GM12892 (cell line): ENCODE measurements at regions not wholly inside any gene's neighbourhood (a gene's known extent, or its start where the extent isn't known, plus 50 kb on each side); places are given as distances from the start of the nearest gene placed in this dataset.
"Not testable (repeated sequence)": the region's sequence is repeated elsewhere in the genome, so short reads cannot be mapped to it uniquely, and the experiment has no call there.

Experiments used
- DNase-seq: peaks from one replicate; pipeline ENCODE4 v3.0.0; 2011; ENCODE audit not compliant: insufficient read length
- FAIRE-seq: peaks from 2 replicates; lab custom pipeline; 2011; peaks lifted over from hg19 to GRCh38; lab: Jason Lieb, UNC
- POLR2A ChIP-seq: IDR thresholded peaks from 2 replicates; pipeline ENCODE4 v1.6.1; 2011; ENCODE audit warnings: low read depth, low read length, control low read depth
- POLR2AphosphoS5 ChIP-seq: IDR thresholded peaks from 2 replicates; pipeline ENCODE4 v1.6.1; 2011; ENCODE audit warnings: low read depth, low read length, control low read depth
- TAF1 ChIP-seq: IDR thresholded peaks from 2 replicates; pipeline ENCODE4 v1.6.1; 2011; ENCODE audit warnings: low read depth, mild to moderate bottlenecking, control low read depth, low read length, borderline replicate concordance

- TF ChIP-seq POLR2A (no peak), TAF1 (no peak), POLR2AphosphoS5 (no peak)
- no peak for DNase-seq
- no peak for FAIRE-seq
These were observed 81.7 kb upstream of the BMP2K start for GRCh38 chr4:78694457-78694787.

- TF ChIP-seq POLR2AphosphoS5 = no peak
- TF ChIP-seq POLR2A = no peak
- no peak for TF ChIP-seq TAF1
- FAIRE-seq (no peak), DNase-seq (no peak)
These were observed 80.2 kb upstream of the BMP2K start for GRCh38 chr4:78695910-78696309.

GRCh38 chr4:78703079-78703478 is 73.1 kb upstream of the BMP2K start:
- TF ChIP-seq POLR2AphosphoS5 = no peak
- no peak for TF ChIP-seq POLR2A
- TF ChIP-seq TAF1 = no peak
- FAIRE-seq (no peak), DNase-seq (no peak)

GRCh38 chr4:78704317-78704716 is 71.8 kb upstream of the BMP2K start:
- TF ChIP-seq TAF1 = no peak
- no peak for DNase-seq
- no peak for FAIRE-seq

GRCh38 chr4:78704981-78705683 is 71.0 kb upstream of the BMP2K start:
- TF ChIP-seq POLR2A = no peak
- TF ChIP-seq POLR2AphosphoS5 = no peak
- TF ChIP-seq TAF1 = no peak
- DNase-seq = no peak
- FAIRE-seq = no peak

GRCh38 chr4:78706302-78706701 is 69.8 kb upstream of the BMP2K start:
- no peak for DNase-seq
- TF ChIP-seq POLR2AphosphoS5 (no peak), TAF1 (no peak), POLR2A (no peak)
- peak; percentile 30 for FAIRE-seq

GRCh38 chr4:78707268-78707667 is 68.9 kb upstream of the BMP2K start:
- TF ChIP-seq POLR2A (no peak), TAF1 (no peak), POLR2AphosphoS5 (no peak)
- peak; percentile 30 for FAIRE-seq
- DNase-seq = no peak

- TF ChIP-seq POLR2AphosphoS5 = no peak
- TF ChIP-seq TAF1 = no peak
- TF ChIP-seq POLR2A = no peak
- DNase-seq = no peak
- FAIRE-seq = peak; percentile 77
These were observed 68.4 kb upstream of the BMP2K start for GRCh38 chr4:78707793-78708192.

GRCh38 chr4:78710536-78710935 is 65.6 kb upstream of the BMP2K start:
- TF ChIP-seq POLR2AphosphoS5 (no peak), POLR2A (no peak), TAF1 (no peak)

GRCh38 chr4:78711676-78712075 is 64.5 kb upstream of the BMP2K start:
- no peak for TF ChIP-seq POLR2AphosphoS5
- no peak for DNase-seq
- no peak for FAIRE-seq

More at GRCh38 chr4:78710536-78710935, 65.6 kb upstream of the BMP2K start:
- no peak for FAIRE-seq
- DNase-seq = no peak

- not testable (repeated sequence) for DNase-seq, FAIRE-seq
These were observed 61.6 kb upstream of the BMP2K start for GRCh38 chr4:78714598-78714997.

GRCh38 chr4:78715372-78715771 is 60.8 kb upstream of the BMP2K start:
- not testable (repeated sequence) for FAIRE-seq

GRCh38 chr4:78717712-78718111 is 58.4 kb upstream of the BMP2K start:
- DNase-seq, FAIRE-seq: not testable (repeated sequence)

More at GRCh38 chr4:78715372-78715771, 60.8 kb upstream of the BMP2K start:
- DNase-seq = not testable (repeated sequence)

GRCh38 chr4:78720204-78720603 is 55.9 kb upstream of the BMP2K start:
- DNase-seq = no peak
- TF ChIP-seq TAF1 (no peak), POLR2AphosphoS5 (no peak), POLR2A (no peak)
- FAIRE-seq = no peak
